ENCODE measurements at regions not wholly inside any gene's neighbourhood (a gene's known extent, or its start where the extent isn't known, plus 50 kb on each side); places are given as distances from the start of the nearest gene placed in this dataset.
"Not testable (repeated sequence)": the region's sequence is repeated elsewhere in the genome, so short reads cannot be mapped to it uniquely, and the experiment has no call there.

DNA sequence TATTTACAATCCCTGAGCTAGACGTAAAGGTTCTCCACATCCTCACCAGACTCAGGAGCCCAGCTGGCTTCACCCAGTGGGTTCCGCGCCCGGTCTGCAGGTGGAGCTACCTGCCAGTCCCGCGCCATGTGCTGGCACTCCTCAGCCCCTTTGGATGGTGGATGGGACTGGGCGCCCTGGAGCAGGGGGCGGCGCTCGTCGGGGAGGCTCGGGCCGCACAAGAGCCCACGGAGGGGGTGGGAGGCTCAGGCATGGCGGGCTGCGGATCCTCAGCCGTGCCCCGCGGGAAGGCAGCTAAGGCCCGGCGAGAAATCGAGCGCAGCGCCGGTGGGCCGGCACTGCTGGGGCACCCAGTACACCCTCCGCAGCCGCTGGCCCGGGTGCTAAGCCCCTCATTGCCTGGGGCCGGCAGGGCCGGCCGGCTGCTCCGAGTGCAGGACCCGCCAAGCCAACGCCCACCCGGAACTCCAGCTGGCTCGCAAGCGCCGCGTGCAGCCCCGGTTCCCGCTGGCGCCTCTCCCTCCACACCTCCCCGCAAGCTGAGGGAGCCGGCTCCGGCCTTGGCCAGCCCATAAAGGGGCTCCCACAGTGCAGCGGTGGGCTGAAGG, 448.3 kb downstream of the COL11A1 start:
- DNase-seq: not testable (repeated sequence)

DNA sequence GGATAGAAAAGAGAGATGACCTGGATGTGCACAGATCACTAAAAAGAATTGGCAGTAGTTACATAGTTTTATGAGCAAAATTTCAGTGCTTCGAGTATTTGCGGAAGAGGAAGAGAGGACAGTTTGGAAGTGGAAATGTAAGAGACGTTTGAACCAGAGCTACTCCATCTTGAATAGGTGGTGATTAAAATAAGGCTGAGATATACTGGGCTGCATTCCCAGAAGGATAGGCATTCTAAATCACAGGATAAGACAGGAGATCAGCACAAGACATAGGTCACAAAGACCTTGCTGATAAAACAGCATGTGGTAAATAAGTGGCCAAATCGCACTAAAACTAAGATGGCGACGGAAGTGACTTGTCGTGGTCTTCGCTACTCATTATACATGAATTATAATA, 453.3 kb downstream of the COL11A1 start:
- no peak for DNase-seq

DNA sequence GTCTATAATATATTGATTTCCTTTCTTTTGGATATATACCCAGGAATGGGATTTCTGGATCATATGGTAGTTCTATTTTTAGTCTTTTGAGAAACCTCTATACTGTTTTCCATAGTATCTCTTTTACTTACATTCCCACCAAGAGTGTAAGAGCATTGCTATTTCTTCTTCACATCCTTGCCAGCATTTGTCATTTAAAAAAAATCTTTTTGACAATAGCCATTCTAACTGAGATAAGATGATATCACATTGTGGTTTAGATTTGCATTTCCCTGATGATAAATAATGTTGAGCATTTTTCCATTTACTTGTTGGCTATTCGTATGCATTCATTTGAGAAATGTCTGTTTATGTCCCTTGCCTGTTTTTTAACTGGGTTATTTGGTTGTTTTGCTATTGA, 467.4 kb downstream of the COL11A1 start:
- DNase-seq: no peak

DNA sequence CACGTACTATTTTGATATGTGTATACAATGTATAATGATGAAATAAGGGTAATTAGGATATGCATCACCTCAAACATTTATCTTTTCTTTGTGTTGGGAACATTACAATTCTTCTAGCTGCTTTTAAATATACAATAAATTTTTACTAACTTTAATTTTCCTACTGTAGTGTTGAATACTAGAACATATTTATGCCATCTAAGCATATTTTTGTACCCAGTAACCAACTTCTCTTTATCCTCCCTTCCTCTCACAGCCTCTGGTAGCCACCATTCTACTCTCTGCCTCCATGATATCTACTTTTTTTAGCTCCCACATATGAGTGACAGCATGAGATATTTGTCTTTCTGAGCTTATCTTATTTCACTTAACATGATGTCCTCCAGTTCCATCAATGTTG, 468.0 kb downstream of the COL11A1 start:
- DNase-seq: no peak

DNA sequence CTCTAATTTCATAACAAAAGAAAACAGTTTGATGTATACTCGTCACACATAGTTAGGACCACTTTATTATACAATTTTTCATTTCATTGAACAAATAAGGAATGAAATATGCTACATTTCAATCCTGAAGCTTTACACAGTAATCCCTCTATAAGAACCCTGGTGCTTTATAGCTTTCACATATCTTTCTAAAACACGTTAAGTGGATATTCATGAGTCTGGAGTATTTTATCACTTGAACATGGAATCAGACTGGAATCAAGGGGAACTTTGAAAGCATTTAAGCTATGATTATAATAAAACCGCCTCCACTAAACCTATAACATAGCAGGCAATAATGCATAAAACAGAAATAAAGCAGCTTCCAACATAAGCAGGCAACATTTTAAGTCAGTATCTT, 476.6 kb downstream of the COL11A1 start:
- DNase-seq: no peak

DNA sequence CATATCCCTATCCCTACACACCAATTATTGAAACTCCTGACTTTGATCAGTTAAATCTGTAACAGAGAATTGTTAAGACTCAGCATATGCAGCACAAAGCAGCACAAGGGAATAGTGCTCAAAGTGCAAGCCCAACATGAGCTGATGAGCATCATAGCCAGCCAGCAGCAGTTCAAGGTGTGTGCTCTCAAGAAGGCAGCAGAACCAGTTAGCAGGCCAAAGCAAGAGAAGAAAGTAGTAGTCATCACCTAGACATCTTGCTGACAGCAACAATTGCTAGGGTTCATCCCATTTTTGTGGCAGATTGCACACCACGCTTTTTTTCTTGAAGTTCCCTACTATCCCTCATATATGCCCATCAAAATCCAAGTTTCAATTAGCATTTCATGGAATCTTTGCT, 478.3 kb downstream of the COL11A1 start:
- no peak for DNase-seq

DNA sequence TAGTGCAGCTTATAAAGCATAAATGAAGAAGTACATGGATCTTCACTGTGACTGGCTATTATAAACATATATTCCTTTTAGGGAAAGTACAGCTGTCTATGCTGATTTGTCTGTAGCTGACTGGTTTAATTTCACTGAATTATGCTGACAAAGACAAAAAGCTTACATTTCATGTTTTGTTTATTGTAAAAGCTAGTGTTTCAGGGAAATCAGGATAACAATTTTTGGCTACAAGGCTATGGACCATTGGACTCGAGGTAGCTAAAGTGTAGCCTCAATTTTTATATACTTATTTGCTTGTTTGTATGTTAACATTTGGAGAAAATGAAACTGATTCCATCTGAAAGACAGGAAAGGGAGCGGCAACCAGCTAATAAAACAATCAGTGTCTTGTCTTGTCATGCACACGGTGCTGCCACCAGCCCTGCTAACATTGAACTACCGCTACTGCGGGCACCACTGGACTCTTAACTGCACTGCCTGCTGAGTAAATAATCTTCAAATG, 480.2 kb downstream of the COL11A1 start:
- peak in 4 of 14 donors; percentile 1 to 13 (median 3) for DNase-seq

DNA sequence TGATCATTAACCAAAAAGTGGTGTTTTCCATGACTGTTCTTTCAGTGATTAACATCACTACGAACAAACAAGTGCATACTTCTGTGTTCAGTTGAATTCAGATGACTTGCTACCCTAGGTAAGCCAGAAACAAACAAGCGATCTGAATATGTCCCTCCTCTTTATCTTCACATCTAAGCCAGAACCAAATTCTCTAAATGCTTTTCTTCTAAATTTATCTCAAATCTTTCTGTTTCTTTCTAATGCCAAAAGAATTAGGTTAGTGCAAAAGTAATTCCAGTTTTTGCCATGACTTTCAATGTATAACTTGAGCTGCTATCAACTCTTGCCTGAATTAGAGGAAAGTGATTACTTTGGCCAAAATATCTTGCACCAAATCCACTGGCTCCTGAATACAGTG, 481.2 kb downstream of the COL11A1 start:
- DNase-seq: no peak

DNA sequence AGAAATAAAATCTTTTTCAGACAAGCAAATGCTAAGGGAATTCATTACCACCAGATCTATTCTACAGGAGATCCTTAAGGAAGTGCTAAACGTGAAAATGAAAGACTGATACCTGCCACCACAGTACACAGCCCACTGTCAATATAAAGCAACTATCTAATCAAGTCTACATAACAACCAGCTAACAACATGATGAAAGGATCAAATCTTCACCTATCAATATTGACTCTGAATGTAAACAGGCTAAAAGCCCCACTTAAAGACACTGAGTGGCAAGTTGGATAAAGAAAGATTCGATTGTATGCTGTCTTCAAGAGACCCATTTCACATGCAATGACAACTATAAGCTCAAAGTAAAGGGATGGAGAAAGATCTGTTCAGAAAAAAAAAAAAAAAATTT, 492.4 kb downstream of the COL11A1 start:
- DNase-seq: no peak

DNA sequence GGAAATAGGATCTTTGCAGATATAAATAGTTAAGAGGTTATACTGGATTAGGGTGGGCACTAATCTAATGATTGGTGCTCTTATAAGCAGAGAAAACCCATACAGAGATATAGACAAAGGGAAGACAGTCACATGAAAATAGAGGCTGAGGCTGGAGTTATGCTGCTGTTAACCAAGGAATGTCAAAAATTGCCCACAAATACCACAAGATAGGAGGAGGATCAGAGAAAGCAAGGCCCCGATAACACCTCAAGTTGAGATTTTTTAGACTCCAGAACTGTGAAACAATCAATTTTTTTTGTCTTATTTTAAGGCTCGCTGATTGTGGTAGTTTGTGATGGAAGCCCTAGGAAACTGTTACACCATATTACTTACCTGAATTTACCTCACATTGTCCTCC, 513.2 kb downstream of the COL11A1 start:
- DNase-seq: no peak

DNA sequence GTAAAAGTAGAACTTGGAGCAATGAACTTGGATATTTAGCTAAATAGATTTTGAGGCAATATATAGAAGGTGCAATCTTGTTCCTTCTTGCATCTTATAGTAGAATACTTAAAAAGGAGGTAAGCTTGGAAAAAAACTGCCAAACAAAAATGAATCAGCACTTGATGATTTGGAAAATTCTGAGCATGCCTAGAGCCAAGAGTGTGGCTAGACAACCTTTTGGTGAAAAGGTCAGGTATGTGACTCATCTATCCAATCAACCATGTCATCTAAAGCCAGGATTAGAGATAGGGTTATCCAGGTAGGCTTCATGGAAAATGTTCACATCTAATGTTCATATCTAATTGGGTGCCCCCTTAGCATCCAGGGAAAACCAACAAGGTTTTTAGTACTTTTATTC, 515.0 kb downstream of the COL11A1 start:
- DNase-seq: no peak

DNA sequence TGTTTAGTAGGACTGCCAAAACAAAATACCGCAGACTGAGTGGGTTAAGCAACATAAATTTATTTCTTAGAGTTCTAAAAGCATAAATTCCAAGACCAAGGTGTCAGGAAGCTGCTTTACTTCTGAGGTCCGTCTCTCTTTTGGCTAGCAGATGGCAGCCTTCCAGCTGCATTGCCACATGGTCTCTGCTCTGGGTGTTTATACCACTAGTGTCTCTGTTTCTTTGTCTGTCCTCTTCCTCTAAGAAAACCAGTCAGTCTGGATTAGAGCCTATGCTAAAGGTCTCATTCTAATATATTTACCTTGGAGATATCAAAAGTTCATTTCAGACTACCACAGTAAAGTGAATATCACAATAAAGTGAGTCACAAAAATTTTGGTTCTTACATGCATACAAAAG, 519.8 kb downstream of the COL11A1 start:
- no peak for DNase-seq

DNA sequence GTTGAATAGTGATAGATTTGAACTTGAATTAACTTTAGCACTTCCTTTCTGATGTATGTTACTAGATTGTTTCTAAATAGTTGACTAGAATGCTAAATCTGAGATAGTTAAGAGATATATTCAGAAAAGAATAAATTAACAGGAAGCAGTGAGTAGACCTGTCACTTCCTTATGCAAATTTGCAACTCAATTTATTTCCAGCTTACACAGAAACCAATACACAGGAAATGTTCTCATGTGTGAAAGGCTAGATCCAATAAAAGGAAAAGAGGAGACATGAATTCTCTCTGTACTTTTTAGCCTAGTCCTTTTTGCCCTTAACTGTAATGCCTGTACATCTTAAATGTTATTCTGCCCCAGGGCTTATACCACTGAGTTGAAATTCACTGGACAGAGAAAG, 522.3 kb downstream of the COL11A1 start:
- no peak for DNase-seq

DNA sequence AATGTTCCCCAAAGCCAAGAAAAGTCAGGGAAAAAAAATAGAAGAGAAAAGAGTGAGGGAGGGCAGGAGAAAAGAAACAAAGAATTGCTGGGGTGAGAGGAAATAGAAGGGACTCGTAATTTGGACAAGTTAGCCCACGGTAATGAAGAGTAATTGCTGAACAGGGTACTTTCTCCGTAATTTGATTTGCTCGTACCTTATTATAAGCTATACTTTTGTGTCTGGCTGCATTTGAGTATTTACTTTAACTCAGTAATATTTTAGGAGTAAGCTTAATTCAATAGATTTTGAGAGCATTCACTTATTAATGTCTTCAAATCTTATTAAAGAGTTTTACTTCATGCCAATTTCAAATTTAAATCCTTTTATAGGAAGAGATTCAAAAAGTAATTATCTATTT, 527.5 kb downstream of the COL11A1 start:
- no peak for DNase-seq

DNA sequence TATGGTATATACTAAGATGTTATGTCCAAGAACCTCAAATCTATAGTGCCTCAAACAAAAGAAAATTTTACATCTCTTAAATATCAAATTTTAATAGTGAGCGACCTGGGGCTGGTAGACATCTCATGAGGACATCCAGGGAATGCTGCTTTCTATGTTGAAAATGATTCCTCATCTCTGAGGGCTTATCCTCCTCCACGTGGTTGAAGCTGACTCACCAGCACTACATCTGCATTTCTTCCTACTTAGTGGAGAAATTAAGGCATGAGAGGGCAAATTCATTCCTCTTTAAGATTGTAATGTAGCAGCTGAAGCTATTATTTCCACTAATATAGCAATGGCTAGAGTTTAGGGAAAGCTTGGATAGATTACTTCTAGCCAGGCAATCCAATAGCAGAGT, 529.5 kb downstream of the COL11A1 start:
- no peak for DNase-seq

DNA sequence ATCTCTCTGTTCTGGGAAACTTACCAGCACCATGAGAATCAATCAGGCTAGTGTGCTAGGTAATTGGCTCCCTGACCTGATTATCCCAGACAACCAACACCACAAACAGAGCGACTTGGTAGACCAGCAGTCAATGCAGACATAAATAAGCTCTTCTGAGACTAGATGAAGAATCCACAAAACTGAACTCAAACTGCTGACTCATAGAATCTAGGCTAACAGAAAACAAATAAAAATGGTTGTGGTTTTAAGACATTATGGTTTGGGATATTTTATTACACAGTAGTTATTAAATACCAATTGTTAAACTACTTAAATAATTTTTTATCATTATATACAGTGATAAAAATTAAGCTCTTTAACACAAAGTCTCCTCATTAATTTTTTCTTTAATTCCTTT, 535.7 kb downstream of the COL11A1 start:
- no peak for DNase-seq

DNA sequence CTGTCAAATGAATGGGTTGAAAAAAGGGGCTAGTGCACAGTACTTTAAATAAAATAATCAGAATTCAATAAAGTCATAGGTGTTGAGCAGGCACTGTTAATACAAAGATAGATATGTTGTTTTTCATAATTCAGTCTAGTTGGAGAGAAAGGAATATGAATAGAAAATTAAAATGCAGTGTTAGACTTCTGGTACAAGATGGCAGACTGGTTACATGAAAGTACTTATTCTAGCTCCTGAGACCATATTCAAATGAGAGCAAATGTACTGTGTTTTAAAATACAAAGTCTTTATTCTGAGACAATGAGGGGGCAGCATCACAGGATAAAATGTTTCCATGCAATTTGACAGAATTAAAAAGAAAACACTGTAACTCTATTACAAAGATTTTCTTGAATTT, 542.1 kb downstream of the COL11A1 start:
- DNase-seq: no peak

DNA sequence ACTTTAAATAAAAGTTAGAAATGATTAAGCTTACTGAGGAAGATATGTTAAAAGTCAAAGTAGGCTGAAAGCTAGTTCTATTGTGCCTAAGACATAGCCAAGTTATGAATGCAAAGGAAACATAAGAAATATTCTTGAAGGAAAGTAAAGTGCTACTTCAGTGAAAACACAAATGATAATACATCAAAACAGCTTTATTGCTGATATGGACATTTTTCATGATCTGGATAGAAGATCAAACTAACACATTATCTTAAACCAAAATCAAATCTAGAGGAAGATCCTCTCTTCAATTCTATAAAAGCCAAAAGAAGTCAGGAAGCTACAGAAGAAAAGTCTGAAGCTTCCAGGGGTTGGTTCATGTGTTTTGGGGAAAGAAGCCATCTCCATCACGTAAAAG, 545.9 kb downstream of the COL11A1 start:
- DNase-seq: no peak

DNA sequence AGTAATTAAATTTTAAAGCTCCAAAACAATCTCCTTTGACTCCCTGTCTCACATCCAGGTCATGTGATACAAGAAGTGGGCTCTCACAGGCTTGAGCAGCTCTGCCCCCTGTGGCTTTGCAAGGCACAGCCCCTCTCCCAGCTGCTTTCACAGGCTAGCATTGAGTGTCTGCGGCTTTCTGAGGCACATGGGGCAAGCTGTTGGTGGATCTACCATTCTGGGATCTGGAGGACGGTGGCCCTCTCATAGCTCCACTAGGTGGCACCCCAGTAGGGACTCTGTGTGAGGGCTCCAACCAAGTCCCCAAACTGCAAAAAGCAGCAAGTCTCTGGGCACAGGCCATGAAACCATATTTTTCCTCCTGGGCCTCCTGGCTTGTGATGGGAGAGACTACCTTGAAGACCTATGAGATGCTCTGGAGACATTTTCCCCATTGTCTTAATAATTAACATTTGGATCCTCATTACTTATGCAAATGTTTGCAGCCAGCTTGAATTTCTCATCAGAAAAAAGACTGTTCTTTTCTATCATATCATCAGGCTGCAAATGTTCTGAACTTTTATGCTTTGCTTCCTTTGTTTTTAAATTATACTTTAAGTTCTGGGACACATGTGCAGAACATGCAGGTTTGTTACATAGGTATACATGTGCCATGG, 554.1 kb upstream of the OLFM3 start:
- DNase-seq: no peak

DNA sequence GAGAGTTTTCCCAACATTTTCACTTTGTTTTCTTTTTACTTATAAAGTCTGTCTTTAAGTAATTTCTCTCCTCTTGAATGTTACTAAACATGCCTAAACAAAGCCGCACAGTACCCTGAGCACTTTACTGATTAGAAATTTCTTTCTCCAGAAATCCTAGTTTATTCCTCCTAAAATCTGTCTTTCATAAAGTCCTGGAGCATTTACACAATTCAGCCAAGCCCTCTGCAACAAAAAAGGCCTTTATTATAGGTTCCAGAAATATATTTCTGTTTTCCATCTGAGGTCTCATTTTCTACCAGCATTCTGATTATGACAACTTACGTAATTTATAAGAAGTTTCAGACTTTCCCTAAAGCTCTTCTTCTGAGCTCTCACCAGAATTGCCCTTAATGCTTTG, 549.5 kb upstream of the OLFM3 start:
- no peak for DNase-seq

DNA sequence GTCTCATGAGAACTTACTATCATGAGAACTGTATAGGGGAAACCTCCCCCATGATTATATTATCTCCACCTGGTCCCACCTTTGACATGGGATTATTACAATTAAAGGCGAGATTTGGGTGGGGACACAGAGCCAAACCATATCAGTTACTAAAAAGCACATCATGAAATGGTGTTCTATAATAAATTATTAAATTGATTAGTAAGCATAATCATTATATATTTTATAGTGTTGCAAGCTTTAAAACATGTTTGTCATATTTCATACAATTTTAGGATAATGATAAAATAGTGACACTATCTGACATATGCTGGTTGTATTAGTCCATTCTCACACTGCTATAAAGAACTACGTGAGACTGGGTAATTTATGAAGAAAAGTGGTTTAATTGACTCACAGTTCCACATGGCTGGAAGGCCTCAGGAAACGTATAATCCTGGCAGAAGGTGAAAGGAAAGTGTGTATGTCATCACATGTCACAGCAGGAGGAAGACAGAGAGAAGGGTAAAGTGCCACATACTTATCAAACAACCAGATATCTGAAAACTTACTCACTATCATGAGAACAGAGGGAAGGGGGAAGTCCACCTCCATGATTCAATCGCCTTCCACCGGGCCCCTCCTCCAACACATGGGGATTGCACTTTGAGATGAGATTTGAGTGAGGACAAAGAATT, 539.2 kb upstream of the OLFM3 start:
- no peak for DNase-seq

DNA sequence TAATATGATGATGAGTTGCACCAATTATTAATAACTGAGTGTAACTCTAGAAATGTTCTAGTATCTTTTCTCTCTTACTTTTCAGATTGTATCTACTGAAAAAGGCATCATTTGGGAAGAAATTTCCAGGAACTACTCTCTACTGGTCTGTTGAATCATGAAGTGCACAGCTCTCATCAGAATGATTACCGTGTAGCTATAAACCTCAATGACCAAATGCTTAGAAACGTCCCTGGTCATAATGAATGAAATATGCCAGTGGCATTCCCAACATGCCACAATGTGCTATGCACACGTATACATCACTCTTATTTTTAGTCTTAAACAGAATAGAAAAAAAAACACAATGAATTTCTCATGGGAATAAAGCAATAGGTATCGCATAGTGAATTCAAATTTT, 534.3 kb upstream of the OLFM3 start:
- no peak for DNase-seq

DNA sequence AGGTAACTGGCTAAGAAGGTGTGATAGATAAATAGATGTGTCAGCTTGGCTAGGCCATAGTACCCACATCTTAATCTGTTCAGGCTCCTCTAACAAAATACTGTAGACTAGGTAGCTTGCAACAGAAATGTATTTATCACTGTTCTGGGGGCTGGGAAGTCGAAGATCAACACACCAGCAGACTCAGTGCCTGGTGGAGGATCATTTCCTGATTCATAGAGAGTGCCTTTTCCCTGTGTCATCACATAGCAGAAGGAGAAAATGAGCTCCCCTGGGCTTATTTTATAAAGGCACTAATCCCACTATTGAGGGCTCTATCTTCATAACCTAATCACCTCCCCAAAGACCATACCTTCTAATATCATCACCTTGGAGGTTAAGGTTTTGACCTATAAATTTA, 532.7 kb upstream of the OLFM3 start:
- DNase-seq: no peak

DNA sequence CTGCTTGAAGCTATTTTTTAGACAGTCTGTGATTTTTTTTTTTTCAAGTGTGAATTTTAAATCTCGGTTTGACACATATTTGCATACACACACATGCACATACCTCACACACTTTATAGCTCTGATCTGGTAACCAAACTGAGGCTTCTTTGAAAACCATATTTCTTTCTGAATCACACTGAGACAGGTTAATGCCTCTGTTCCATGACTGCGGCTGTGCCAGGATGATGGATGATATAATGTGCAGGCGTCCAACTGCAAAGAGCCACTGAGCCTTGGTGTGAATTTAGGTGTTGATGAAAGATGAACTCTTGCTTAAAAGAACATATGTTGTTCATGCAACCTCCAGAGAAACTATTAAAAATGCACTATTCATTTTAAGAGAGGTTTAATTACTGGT, 504.0 kb upstream of the OLFM3 start:
- no peak for DNase-seq
